DND-41 (cell line): ENCODE measurements at regions not wholly inside any gene's neighbourhood (a gene's known extent, or its start where the extent isn't known, plus 50 kb on each side); places are given as distances from the start of the nearest gene placed in this dataset.

Experiments used
- ATAC-seq: fragments of 200-7000 bp; cut with Tn5 transposase; 3 replicates; pipeline ENCODE4 v1.9.1; 2021; ENCODE audit warnings: low read depth; ENCODE audit not compliant: insufficient read depth
- DNase-seq: peaks from one replicate; pipeline ENCODE4 v3.0.0-alpha.2; 2020
- H2AFZ ChIP-seq: 2 replicates; pipeline ENCODE4 v1.6.0; 2012; ENCODE audit warnings: low read depth, low read length
- H3K27ac ChIP-seq: 2 replicates; pipeline ENCODE4 v1.5.1; 2012; ENCODE audit warnings: low read length, inconsistent platforms
- H3K27me3 ChIP-seq: fragments of 200-600 bp; sonication (generic); 2 replicates; pipeline ENCODE4 v1.6.0; 2012; ENCODE audit warnings: low read length, mild to moderate bottlenecking, inconsistent platforms; ENCODE audit not compliant: insufficient read depth, poor library complexity
- H3K36me3 ChIP-seq: 2 replicates; pipeline ENCODE4 v1.5.1; 2012; ENCODE audit warnings: low read length, inconsistent platforms; ENCODE audit not compliant: insufficient read depth
- H3K4me1 ChIP-seq: 2 replicates; pipeline ENCODE4 v1.5.1; 2012; ENCODE audit warnings: mild to moderate bottlenecking, low read length; ENCODE audit not compliant: insufficient read depth
- H3K4me2 ChIP-seq: 2 replicates; pipeline ENCODE4 v1.6.0; 2012; ENCODE audit warnings: mild to moderate bottlenecking, moderate library complexity, low read length, inconsistent platforms; ENCODE audit not compliant: insufficient read depth
- H3K4me3 ChIP-seq, 2 experiments: fragments of 200-600 bp in 1 of 2; shearing (Covaris generic) in 1 of 2; 2 replicates each; pipeline ENCODE4 v1.5.1; 2012 to 2016; ENCODE audit warnings: inconsistent platforms in 2 of 2, low read length in 2 of 2, mild to moderate bottlenecking in 2 of 2, low read depth in 1 of 2, moderate library complexity in 1 of 2
- H3K79me2 ChIP-seq: 2 replicates; pipeline ENCODE4 v1.6.0; 2012; ENCODE audit warnings: low read length, inconsistent platforms; ENCODE audit not compliant: insufficient read depth
- H3K9ac ChIP-seq: 2 replicates; pipeline ENCODE4 v1.6.0; 2012; ENCODE audit warnings: low read depth, mild to moderate bottlenecking, inconsistent platforms, low read length, moderate library complexity
- H3K9me3 ChIP-seq: 2 replicates; pipeline ENCODE4 v1.5.1; 2012; ENCODE audit warnings: low read length, moderate library complexity, mild to moderate bottlenecking, inconsistent platforms; ENCODE audit not compliant: insufficient read depth, severe bottlenecking
- H4K20me1 ChIP-seq: 2 replicates; pipeline ENCODE4 v1.6.0; 2012; ENCODE audit warnings: low read length; ENCODE audit not compliant: insufficient read depth
- CTCF ChIP-seq: IDR thresholded peaks from 2 replicates; pipeline ENCODE4 v1.5.1; 2012; ENCODE audit warnings: borderline replicate concordance, low read length, moderate library complexity, mild to moderate bottlenecking; ENCODE audit not compliant: poor library complexity, severe bottlenecking; ENCODE audit errors: extremely low read depth
- EZH2 ChIP-seq: IDR thresholded peaks from 3 replicates; pipeline ENCODE4 v1.6.1; 2012; ENCODE audit warnings: borderline replicate concordance, low read depth, mild to moderate bottlenecking, moderate library complexity, low read length, inconsistent platforms; ENCODE audit not compliant: severe bottlenecking

GRCh38 chr16:80208015-80208414, 332.8 kb upstream of the DYNLRB2 start:
- H3K9ac ChIP-seq: no peak overlapping the region
- no peaks in the 10 kb centered on the region for H3K27me3 ChIP-seq
- no peak overlapping the region for H3K4me2 ChIP-seq
- no peaks in the 10 kb centered on the region for H3K36me3 ChIP-seq
- no peaks in the 10 kb centered on the region for H3K4me1 ChIP-seq
- TF ChIP-seq CTCF: no peak
- H2AFZ ChIP-seq: no peak overlapping the region
- H3K79me2 ChIP-seq: no peaks in the 10 kb centered on the region
- no peak for ATAC-seq
- H4K20me1 ChIP-seq: no peaks in the 10 kb centered on the region
- no peaks in the 10 kb centered on the region for H3K9me3 ChIP-seq
- DNase-seq: no peak
- no peak overlapping the region for H3K4me3 ChIP-seq
- H3K27ac ChIP-seq: no peak overlapping the region

DNA sequence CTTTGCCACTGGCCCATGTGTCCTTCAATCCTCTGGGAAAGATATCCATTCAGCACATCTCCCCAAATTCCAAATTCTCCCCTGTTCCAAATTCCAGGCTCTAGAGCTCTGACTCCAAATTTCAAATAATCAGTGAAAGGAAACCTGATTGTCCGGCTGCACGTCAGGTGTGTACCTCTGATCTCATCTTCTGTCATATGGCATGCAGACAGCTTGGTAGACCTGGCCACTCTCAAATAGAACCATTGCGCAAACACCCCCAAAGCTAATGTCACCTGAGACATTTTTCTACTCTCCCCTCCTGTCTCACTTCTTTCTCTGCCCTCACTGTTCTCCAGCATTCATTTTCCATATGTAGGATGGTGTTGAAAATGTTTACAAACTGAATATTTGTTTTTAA, 337.0 kb upstream of the DYNLRB2 start:
- H2AFZ ChIP-seq: no peak overlapping the region
- no peak for TF ChIP-seq CTCF
- no peak overlapping the region for H3K4me2 ChIP-seq
- H3K27me3 ChIP-seq: no peaks in the 10 kb centered on the region
- H3K4me1 ChIP-seq: no peaks in the 10 kb centered on the region
- no peaks in the 10 kb centered on the region for H3K36me3 ChIP-seq
- ATAC-seq (no peak), DNase-seq (no peak)
- no peak overlapping the region for H3K4me3 ChIP-seq
- H3K27ac ChIP-seq: no peak overlapping the region
- no peaks in the 10 kb centered on the region for H3K9me3 ChIP-seq
- H3K79me2 ChIP-seq: no peaks in the 10 kb centered on the region
- H3K9ac ChIP-seq: no peak overlapping the region
- H4K20me1 ChIP-seq: no peaks in the 10 kb centered on the region

- Histone ChIP-seq H4K20me1 (no peaks in the 10 kb centered on the region), H3K9me3 (no peaks in the 10 kb centered on the region), H3K27me3 (no peaks in the 10 kb centered on the region), H3K4me1 (no peaks in the 10 kb centered on the region), H3K27ac (no peak overlapping the region), H3K9ac (no peak overlapping the region), H3K79me2 (no peaks in the 10 kb centered on the region), H3K4me2 (no peak overlapping the region), H3K4me3 (no peak overlapping the region), H3K36me3 (no peaks in the 10 kb centered on the region), H2AFZ (no peak overlapping the region)
- TF ChIP-seq EZH2: no peak
- TF ChIP-seq CTCF: no peak
- no peak for DNase-seq
- no peak for ATAC-seq
Measured at GRCh38 chr16:80202831-80203413, 337.9 kb upstream of the DYNLRB2 start.

GRCh38 chr16:80200079-80200478, 340.7 kb upstream of the DYNLRB2 start:
- no peak for TF ChIP-seq EZH2
- TF ChIP-seq CTCF: no peak
- no peaks in the 10 kb centered on the region for H3K36me3 ChIP-seq
- H3K27ac ChIP-seq: no peak overlapping the region
- H3K9ac ChIP-seq: no peak overlapping the region
- no peak overlapping the region for H3K4me2 ChIP-seq
- no peaks in the 10 kb centered on the region for H3K4me1 ChIP-seq
- no peaks in the 10 kb centered on the region for H3K9me3 ChIP-seq
- no peaks in the 10 kb centered on the region for H3K79me2 ChIP-seq
- H3K4me3 ChIP-seq: no peak overlapping the region
- no peak overlapping the region for H2AFZ ChIP-seq
- H3K27me3 ChIP-seq: no peaks in the 10 kb centered on the region
- no peaks in the 10 kb centered on the region for H4K20me1 ChIP-seq
- DNase-seq: no peak
- ATAC-seq: no peak
